Posterior cingulate gyrus (tissue), 11 donors: ENCODE measurements at regions not wholly inside any gene's neighbourhood (a gene's known extent, or its start where the extent isn't known, plus 50 kb on each side); places are given as distances from the start of the nearest gene placed in this dataset.

Experiments
- DNase-seq, 10 donors: peaks; one replicate each; pipeline versions ENCODE4 v3.0.0 to v3.0.0-alpha.2; 2020 to 2021; ENCODE audit warnings: mixed read lengths in 3 of 10
- intact Hi-C: fragments of 100-400 bp; cut with DNase I; formaldehyde crosslinking; loops from one replicate; pipeline ENCODE4 v1.15.1; 2023

- intact Hi-C loops: no loop called here
- DNase-seq: no peak
Measured at GRCh38 chr15:29461877-29462276, 192.3 kb upstream of the NSMCE3 start.

GRCh38 chr15:29458361-29458760 lies 188.7 kb upstream of the NSMCE3 start:
- intact Hi-C loops: no loop called here
- no peak for DNase-seq

- peak in 8 of 10 donors; percentile 49 to 94 (median 75) for DNase-seq
- intact Hi-C loops: no loop called here
Measured at GRCh38 chr15:29457729-29458128, 188.1 kb upstream of the NSMCE3 start.

GRCh38 chr15:29456964-29457363 lies 187.3 kb upstream of the NSMCE3 start:
- intact Hi-C loops: no loop called here
- peak in 1 of 10 donors; percentile 62 for DNase-seq

GRCh38 chr15:29456255-29456654 lies 186.6 kb upstream of the NSMCE3 start:
- intact Hi-C loops: no loop called here
- no peak for DNase-seq

- intact Hi-C loops: no loop called here
- DNase-seq: no peak
Measured at GRCh38 chr15:29455530-29455929, 185.9 kb upstream of the NSMCE3 start.

GRCh38 chr15:29455055-29455454 lies 185.4 kb upstream of the NSMCE3 start:
- intact Hi-C loops: no loop called here
- DNase-seq: no peak

- DNase-seq: no peak
- intact Hi-C loops: no loop called here
Measured at GRCh38 chr15:29454506-29454905, 184.9 kb upstream of the NSMCE3 start.

- DNase-seq: no peak
- intact Hi-C loops: no loop called here
Measured at GRCh38 chr15:29452881-29453731, 183.5 kb upstream of the NSMCE3 start.

- intact Hi-C loops: no loop called here
- peak in 2 of 10 donors; percentile 71 to 85 for DNase-seq
Measured at GRCh38 chr15:29451201-29451781, 181.7 kb upstream of the NSMCE3 start.

GRCh38 chr15:29449136-29449535 lies 179.5 kb upstream of the NSMCE3 start:
- intact Hi-C loops: no loop called here
- peak in 1 of 10 donors; percentile 43 for DNase-seq

GRCh38 chr15:29448320-29448719 lies 178.7 kb upstream of the NSMCE3 start:
- DNase-seq: no peak
- intact Hi-C loops: no loop called here

- intact Hi-C loops: no loop called here
Measured at GRCh38 chr15:29446480-29446879, 176.9 kb upstream of the NSMCE3 start.

GRCh38 chr15:29442532-29442931 lies 172.9 kb upstream of the NSMCE3 start:
- peak in 1 of 10 donors; percentile 50 for DNase-seq
- intact Hi-C loops: no loop called here

More at GRCh38 chr15:29446480-29446879, 176.9 kb upstream of the NSMCE3 start:
- DNase-seq: no peak

- DNase-seq: peak in 1 of 10 donors; percentile 43
- intact Hi-C loops: no loop called here
Measured at GRCh38 chr15:29440541-29440940, 170.9 kb upstream of the NSMCE3 start.

- intact Hi-C loops: no loop called here
- no peak for DNase-seq
Measured at GRCh38 chr15:29438703-29439055, 169.1 kb upstream of the NSMCE3 start.

- DNase-seq: peak in 1 of 10 donors; percentile 33
- intact Hi-C loops: no loop called here
Measured at GRCh38 chr15:29437888-29438702, 168.5 kb upstream of the NSMCE3 start.

GRCh38 chr15:29435811-29436210 lies 166.2 kb upstream of the NSMCE3 start:
- intact Hi-C loops: no loop called here
- peak in 1 of 10 donors; percentile 29 for DNase-seq

GRCh38 chr15:29434280-29434679 lies 164.7 kb upstream of the NSMCE3 start:
- intact Hi-C loops: no loop called here
- DNase-seq: no peak

GRCh38 chr15:29433507-29434248 lies 164.1 kb upstream of the NSMCE3 start:
- intact Hi-C loops: no loop called here
- DNase-seq: no peak

- no peak for DNase-seq
- intact Hi-C loops: no loop called here
Measured at GRCh38 chr15:29433050-29433318, 163.4 kb upstream of the NSMCE3 start.
